ENCODE measurements at regions not wholly inside any gene's neighbourhood (a gene's known extent, or its start where the extent isn't known, plus 50 kb on each side); places are given as distances from the start of the nearest gene placed in this dataset.

DNA sequence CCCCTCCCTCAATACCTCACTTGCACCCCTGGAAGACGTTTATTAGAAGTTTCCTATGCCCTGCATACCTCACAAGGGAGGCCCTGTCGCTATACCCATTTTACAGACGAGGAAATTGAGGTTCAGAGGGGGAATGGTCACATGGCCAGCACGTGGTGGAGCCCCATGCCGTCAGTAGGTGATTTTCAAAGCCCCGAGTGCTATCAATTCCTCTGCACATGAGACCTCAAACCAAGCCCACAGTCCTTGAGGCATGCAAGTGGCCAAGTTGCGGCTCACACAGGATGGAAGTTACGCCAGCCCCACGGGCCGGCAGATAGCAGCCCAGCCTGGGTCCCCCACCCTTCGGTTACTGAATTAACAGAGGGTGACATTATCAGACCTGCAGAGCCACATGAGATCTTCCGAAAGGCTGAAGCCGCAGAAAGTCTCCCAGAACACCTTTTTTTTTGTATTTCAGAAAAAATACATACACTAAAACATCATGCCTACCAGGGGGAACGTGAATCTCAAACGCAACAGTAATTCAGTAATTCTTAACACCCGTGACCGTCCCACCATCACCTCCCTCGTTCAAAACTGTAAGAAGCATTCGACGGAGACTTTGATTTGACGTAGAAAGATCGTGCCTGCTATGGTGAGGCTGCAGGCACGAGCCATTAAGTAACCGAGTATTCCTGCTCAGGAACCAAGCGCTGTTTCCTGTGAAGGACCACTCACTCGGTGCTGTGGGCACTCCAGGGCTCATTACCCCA lies 129.0 kb downstream of the RFLNA start:
- CTCF ChIA-PET, result no interaction called here

DNA sequence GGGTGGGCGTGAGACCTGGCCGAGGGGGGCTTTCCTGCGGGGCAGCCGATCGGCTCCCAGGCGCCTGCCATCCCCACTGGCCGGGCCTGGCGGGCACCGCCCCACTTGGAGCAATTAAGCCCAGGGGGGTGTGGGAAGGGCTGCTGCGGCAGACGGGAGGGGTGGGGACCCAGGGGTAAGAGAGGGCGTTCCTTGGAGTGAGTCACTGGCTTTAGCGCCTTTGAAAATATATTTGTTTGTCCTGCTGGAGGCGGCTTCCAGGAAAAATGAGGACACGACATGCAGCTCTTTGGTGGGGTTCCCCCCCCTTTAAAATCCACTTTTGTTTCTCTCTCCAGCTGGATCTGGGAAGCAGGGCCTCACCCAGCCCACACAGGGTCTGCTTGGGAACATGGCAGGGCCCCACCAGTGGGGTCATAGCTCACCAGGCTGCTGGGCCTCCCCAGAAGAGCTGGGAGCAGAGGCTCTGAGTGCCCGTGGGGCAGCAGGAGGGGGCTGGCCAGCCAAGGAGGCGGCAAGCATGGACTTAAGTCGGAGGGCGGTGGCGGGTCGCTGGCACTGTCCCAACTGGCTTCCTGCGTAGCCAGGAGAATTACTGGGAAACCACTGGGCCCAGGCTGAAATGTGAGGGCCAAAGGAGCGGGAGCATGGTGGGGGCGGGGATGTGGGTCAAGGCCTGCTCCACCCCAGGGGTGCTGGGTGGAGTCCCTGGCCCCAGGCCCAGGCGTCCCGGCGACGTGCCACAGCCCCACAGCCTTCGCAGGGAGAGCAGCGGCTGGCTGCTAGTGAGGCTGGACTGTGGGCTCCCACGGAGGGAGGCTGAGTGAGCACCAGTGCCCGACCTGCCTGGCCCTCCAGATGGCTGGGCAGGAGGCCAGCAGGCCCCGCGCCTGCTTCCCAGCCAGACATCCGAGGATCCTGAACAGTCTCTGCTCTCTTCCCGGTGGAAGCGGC lies 128.0 kb downstream of the RFLNA start:
- CTCF ChIA-PET, result no interaction called here
- POLR2A ChIA-PET, result no interaction called here

More for the DNA sequence above, 129.0 kb downstream of the RFLNA start:
- POLR2A ChIA-PET, result no interaction called here

DNA sequence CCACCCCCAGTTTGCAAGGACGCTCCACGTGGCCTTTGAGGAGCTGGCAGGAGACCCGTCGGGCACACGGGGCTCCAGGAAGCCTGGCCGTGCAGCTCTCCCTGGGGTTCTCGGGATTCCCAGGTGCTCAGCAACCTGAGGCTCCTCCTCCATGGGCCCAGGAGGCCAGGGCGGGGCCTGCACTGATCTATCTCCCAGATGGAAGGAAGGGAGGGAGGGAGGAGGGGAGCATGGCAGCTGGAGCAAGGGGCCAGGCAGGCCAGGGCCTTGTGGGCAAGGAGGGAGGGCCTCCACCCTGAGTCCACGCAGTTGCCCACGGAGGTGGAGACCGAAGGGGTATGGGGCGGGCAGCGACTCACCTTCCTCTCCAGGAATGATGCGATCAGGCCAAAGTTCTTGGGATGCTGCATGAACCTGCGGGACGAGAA lies 127.3 kb downstream of the RFLNA start:
- CTCF ChIA-PET, result no interaction called here
- POLR2A ChIA-PET, result no interaction called here

DNA sequence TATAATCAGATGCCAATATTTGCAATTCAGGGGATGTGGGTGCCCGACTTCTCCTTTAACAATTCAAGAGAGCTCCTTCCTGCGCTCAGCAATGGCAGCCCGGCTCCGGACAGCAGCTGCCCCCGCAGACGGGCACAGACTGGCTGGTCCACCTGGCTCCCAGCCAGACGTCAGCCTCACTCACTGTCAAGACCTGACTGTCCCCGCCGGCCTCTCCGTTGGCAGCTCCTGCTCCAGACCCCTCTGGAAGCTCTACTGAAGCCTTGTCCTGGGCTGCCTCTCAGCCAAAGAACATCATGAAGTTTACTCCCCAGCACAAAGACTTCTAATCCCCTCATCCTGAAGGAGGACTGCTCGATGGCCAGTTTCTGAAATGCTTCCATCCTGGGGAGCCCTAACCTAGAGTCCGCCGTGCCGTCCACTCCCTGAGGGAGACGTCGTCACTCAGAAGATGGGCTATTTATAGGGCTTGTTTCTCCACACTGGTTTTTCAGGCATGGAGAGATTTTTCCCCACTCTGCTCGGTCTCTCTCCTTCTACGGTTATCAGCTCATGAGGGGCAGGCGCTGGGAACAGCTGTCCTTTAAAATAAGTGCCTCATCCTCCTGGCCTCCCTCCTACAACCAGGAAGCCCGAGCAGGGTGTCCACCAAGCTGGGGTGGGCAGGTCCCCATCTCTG lies 126.2 kb downstream of the RFLNA start:
- CTCF ChIA-PET, result interaction anchor here (0.7 kb wide), 1 partner anchor 376 kb away, joined by 3 read pairs; no protein-coding TSS in a partner anchor
- POLR2A ChIA-PET, result no interaction called here

DNA sequence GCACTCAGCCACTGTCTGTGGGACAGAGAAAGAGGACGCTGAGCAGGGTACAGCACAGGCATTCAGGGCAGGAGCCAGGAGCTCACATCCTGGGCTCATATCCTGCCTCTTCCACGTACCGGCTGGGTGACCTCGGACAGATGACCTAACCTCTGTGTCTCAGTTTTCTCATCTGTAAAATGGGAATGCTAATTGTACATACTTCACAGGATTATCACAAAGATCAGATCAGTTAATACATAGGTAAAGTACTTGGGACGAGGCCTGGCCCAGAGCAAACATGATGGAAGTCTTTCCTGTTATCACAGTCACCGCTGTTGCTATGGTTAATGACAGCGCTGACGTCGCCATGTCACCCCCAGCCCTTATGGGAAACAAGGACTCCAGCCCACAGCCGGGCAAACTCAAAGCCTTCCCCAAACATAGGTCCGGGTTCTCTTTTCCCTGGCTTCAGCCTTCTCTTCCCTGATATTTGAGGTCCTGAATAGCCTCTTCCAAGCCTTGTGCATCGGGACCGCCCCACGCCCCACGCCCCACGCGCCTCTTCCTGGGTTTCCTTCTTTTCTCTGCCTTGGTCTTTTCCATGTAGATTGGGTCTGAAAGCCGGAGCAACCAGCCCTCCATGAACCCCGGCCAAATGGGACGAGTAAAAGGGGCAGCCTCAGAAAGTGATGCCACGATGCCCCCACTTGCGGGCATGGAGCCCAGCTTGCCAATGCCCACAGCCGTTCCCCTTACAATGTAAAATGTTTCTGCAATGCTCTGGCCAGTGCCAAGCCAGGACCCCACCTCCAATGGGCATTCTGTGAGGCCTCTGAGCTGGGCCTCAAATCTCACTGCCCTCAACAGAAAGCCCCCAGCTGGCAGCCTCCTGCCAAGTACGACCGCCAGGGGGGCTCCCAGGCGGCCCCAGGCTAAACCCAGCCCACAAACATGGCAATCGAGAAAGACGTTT lies 125.4 kb downstream of the RFLNA start:
- ChIA-PET POLR2A (no interaction called here), CTCF (interaction anchor here (0.6 kb wide), 2 partner anchors 92 to 291 kb away, joined by 3 read pairs; no protein-coding TSS in a partner anchor)

DNA sequence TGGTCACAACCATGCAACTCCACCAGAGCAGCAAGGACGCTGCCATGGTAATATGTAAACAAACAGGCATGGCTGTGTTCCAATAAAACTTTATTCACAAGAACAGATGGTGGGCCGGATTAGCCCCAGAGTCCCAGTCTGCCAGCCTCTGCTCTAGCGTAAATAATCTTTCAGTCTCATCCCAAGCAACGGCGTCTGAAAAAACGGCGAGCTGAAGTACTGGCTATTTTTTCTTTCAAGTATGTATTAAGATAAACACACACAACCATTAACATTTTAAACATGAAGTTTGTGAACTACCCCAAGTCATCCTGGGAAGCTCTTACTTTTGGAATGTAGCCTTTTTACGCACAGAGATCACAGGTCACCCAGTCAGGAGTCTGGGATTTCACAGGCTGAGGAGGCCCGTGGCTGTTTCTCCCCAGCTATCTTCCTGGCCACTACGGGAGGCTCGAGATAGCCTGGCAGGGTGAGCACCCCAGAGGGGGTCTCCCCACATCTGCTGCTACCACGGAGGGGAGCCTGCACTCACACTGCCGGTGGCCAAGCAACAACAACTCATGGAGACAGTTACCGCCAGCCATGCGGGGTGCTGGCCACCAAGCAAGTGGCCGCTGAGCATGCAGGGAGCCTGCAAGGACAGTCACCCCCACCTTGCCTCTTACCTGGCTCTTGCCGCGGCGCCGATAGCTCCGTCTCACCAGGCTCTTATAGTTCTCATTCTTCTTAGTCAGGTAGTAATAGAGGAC lies 124.6 kb downstream of the RFLNA start:
- CTCF ChIA-PET, result interaction anchor here (0.6 kb wide), 2 partner anchors 91 to 292 kb away, joined by 3 read pairs; no protein-coding TSS in a partner anchor
- POLR2A ChIA-PET, result no interaction called here

DNA sequence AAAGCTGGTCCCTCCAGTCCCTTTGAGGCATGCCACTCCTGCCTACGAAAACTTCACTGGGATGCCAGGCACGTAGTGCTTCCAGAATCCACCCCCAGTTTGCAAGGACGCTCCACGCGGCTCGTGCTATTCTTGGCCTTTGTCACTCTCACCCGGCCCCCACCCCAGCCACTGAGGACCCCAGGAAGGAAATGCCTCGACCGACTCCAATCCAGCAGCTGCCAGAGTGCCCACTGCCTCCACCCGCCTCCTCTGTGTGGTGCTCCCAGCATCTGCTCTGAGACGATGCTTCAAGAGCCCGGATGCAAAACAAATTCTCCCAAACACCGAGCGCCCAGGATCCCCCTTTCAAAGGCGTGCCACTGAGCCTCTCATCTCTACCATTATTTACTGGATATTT lies 123.9 kb downstream of the RFLNA start:
- ChIA-PET CTCF (no interaction called here), POLR2A (no interaction called here)

DNA sequence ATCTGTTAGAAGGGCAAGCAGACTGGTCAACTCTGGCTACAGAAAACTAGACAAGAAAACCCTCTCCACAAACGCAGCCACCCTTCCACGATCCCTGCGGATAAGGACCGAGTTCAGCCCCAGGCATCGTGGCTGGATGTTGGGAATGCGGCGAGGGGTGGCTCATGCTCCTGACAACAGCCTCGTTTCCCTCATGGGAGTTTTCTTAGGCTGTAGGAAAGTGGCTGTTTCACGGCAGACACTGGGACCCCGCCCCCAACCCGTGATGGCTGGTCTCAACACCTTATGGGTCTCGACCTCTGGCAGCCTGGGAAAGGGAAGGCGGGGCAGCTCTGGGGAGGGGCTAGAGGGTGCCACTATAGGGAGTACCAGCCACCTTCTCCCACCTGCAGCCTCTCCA lies 123.3 kb downstream of the RFLNA start:
- ChIA-PET CTCF (no interaction called here), POLR2A (no interaction called here)

DNA sequence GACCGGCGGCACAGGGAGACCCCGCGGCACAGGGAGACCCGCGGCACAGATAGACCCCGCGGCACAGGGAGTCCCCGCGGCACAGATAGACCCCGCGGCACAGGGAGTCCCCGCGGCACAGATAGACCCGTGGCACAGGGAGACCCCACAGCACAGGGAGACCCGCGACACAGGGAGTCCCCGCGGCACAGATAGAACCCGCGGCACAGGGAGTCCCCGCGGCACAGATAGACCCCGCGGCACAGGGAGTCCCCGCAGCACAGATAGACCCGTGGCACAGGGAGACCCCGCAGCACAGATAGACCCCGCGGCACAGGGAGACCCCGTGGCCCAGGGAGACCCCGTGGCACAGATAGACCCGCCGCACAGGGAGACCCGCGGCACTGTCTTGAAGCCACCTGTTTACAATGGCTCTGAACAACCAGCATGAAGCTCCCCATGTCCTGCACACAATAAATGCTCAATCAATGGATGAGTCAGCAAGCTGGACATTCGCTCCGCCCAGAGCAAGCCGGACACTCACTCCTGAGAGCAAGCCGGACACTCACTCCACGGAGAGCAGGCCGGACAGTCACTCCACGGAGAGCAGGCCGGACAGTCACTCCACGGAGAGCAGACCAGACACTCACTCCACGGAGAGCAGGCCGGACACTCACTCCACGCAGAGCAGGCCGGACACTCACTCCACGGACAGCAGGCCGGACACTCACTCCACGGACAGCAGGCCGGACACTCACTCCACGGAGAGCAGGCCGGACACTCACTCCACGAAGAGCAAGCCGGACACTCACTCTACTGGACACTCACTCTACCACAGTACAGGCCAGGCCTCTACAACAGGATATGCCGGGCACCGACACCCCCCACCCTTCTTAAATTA lies 121.9 kb downstream of the RFLNA start:
- POLR2A ChIA-PET, result no interaction called here
- CTCF ChIA-PET, result no interaction called here

DNA sequence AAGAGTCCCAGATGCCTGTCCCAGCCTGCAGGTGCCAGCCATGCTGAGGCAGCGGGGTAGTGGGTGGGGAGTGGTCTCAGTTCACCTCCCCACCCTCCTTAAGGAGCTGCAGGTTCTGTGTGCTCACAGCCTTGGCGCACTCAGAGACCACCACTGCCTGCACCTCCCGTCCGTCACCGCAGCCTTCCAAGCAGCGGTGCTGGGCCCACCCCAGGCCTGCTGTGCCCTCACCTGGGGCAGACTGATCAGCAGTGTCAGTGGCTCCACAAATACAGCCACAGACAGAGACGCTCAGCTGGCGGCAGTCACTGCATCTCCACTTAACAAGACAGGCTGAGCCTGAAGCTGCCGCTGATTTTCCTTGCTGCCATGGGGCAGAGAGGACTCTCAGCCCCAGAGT lies 120.2 kb downstream of the RFLNA start:
- ChIA-PET CTCF (no interaction called here), POLR2A (no interaction called here)

DNA sequence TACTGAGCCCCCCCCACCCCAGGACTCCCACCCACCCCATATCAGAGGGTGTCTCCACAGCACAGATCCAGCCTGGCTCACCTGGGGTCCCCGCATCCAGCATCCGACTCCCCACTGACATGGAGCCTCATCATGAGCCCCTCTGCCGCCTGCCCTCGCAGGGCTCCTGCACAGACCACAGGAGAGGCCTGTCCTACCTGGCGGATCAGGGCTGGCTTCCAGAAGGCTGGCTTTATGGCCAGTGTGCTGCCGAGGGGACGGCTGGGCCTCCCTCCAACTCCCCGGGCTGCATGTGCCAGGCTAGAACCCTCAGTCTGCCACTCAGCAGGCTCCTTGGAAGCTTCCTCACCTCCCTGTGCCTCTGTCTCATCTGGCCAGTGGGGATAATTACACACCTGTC lies 119.0 kb downstream of the RFLNA start:
- ChIA-PET CTCF (no interaction called here), POLR2A (no interaction called here)

DNA sequence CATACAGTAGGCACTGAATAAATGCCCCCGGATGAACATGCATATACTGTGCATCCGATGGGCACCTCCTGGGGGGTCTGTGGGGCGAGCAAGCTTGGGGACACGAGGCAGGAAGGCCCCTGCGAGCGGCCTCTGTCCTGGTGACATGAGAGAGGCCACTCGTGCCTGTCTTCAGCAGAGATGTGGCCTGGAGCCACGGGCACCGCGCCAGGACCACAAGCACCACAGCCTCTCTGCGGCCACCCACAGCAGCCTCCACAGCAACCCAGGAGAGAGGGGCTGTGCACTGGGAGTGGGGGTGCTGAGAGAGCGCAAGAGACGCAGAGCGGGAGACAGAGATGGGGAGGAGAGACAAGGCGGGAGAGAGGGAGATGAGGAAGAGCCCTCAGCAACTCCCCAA lies 118.5 kb downstream of the RFLNA start:
- ChIA-PET CTCF (no interaction called here), POLR2A (no interaction called here)

DNA sequence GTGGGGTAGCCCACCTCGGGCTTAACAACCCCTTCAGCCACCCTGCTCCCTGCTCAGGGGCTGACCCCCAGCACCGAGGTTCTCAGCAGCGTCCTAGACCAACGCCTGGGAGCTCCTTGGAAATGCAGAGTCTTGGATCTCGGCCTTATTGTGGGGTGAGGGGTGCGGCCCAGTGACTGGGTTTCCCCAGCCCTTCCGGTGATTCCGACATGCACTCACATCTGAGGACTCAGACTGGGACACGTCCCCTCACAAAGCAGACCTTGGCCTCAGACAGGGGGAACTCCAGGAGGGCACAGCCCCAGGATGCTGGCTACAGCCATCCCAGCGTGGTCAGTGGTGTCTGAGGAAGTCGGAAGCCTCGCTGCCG lies 117.7 kb downstream of the RFLNA start:
- ChIA-PET CTCF (no interaction called here), POLR2A (no interaction called here)

DNA sequence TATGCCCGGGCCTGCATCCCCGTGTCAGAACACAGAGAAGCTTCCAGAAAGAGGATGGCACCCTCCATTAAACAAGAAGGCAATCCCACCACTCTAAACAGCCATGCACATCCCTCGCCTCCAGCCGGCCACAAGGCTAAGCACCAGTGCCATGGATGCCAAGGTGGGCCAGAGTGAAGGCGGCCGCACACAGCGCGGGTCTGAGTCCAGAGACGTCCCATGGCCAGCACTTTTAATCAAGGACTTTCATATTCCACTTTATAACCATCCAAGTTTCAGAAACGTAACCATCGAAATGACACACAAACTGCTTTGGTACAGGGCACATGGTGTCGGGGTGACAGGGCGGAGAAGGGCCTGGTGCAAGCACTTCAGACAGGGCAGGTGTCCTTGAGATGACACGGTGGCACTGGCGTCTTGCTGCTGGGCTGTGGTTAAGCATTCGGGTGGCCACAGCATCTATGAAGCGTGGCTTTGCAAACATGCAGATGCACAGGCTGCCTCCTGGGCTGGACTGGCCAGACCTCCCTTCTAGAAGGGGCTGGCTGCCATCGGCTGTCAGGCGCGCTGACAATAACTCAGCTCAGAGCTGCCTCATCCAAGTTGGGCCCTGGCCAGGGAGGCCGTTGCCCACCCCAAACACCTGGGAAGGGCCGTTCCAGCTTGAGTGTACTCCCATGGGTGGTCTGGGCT lies 117.2 kb downstream of the RFLNA start:
- CTCF ChIA-PET, result no interaction called here
- POLR2A ChIA-PET, result no interaction called here

DNA sequence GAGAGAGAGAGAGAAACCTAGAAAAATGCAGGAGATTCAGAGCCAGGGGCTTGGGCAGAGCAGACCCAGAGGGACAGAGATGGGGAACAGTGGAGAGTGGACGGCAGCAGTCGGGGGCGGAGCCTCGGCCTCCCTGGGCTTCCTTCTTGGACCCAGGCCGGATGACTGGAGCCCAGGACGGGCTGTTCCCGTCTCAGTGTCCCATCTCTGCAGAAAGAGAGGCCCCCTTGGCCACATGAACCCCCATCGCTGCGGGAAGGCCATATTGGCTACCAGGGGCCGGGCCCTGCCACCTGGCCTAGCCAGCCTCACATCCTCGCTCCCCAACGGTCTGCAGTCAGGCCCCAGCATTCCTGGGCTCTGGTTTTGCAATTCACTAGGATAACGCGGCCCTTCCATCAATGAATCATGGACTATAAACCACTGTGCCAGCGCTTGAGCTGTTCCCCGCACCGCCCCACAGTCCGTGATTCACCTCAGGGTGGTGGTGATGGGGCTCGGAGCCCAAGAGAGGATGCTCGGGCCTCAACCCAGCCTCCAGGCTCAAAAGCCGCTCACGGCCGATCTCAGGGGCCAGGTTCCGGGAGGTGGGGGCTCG lies 116.5 kb downstream of the RFLNA start:
- CTCF ChIA-PET, result no interaction called here

DNA sequence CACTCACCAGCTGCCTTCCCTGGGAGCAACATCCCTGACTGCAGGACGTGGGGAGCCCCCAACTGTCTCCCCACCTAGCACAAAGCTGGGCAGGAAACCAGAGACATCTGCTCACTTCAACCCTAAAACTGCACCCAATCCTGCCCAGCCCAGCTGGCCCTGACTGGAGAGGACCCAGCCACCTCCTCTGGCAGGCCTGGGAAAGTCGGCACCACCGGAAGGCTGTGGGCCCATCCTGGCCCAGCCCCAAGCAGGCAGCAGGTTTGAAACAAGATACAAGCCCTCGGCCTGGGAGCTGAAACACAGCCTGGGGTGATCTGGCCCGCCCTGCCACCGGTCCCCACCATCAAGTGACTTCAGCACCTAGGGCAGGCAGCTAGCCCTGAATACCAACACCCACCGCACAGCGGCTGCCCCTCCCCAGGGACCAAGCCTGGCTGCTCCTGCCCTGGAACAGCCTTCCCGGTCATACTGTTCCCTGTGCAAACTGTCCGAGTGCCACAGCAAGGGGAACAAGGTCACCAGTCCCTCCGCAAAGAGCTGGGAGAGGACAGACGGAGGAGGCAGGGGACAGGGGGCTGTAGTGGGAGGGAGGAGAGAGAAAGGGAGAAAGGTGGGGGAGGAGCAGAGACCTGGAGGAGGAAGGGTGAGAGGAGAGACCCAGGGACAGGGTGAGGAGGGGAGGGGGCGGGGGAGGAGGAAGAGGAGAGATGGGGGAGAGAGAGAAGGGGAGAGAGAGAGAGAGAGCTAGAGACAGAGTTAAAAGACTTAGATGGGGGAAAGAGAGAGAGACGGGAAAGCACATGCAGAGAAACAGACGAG lies 115.7 kb downstream of the RFLNA start:
- ChIA-PET CTCF (interaction anchor here (0.6 kb wide), 1 partner anchor 217 kb away, joined by 5 read pairs; no protein-coding TSS in a partner anchor), POLR2A (no interaction called here)

More for the DNA sequence above, 116.5 kb downstream of the RFLNA start:
- POLR2A ChIA-PET, result no interaction called here

Measured in activated CD8-positive, alpha-beta memory T cell treated with anti-CD3 and anti-CD28 coated beads for 36 hours (primary cell).